ENCODE measurements at regions not wholly inside any gene's neighbourhood (a gene's known extent, or its start where the extent isn't known, plus 50 kb on each side); places are given as distances from the start of the nearest gene placed in this dataset.

DNA sequence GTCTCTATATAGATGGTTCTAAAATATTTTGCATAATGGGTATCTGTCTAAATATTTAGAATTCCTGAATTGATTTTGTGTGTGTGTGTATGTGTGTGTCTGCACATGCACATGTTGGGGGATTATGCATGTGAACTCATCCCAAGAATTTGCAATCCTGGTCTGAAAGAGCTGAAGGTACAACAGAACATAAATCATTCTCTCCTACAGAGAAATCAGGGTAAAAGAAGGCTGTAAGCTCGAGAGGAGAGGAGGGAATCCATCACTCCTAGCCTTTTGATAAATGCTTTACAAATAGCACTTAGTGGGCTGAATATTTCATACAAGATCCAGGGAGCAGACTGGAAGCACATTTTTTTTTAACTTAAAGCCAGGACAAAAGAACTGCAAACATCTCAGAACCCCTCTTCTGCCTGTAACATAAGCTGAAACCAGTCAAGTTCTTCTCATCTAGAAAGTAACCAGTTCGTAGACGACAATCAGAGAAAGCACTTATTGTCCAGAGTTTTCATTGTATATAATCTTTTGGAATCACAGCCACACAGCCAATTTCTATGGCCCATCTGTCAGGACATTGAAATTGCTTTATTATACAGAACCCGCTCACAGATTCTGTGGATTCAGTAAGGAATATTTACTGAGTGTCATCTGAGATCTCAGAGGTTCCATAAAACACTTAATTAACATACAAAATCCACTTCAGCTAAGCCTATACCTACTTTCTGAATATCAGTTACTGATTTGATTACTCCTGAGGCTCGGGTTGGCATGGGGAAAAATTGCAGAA, 541.4 kb upstream of the ZNF462 start:
- Mint-ChIP-seq H3K36me3 (ENCODE audit: insufficient read depth in 1 of 3, low read depth in 3 of 3) (no peaks in the 10 kb centered on the region), H3K27ac (no peak overlapping the region; a peak in 1 of 7 replicates), H3K4me3 (no peak overlapping the region), H3K4me1 (peaks cover 15 to 21% of the 10 kb centered on the region in 2 experiments; a peak in 3 of 4 replicates), H3K9me3 (no peaks in the 10 kb centered on the region), H3K27me3 (ENCODE audit: low read depth) (no peaks in the 10 kb centered on the region)
- Histone ChIP-seq H3K14ac (ENCODE audit: insufficient read depth, low read length) (no peak overlapping the region), H2BK20ac (ENCODE audit: low read depth, low read length, poor library complexity, severe bottlenecking) (no peak overlapping the region), H4K20me1 (ENCODE audit: control insufficient read depth, insufficient read depth, insufficient read length) (no peaks in the 10 kb centered on the region), H3K56ac (ENCODE audit: insufficient read length, low read depth, low read length) (no peak overlapping the region), H3K79me2 (ENCODE audit: insufficient read depth, low read length) (no peaks in the 10 kb centered on the region), H4K5ac (ENCODE audit: insufficient read length, low read depth, low read length) (no peak overlapping the region), H2BK5ac (ENCODE audit: insufficient read length, low read length) (no peak overlapping the region), H3K27ac (ENCODE audit: insufficient read length, low read depth, low read length) (no peak overlapping the region), H2BK15ac (ENCODE audit: low read depth, low read length) (no peak overlapping the region), H3K18ac (ENCODE audit: insufficient read length, low read depth, low read length) (no peak overlapping the region), H3K23ac (ENCODE audit: insufficient read length, low read depth, low read length) (no peak overlapping the region), H3K4me2 (ENCODE audit: insufficient read depth, insufficient read length, low read length) (no peak overlapping the region), H3K79me1 (ENCODE audit: insufficient read depth, low read depth, low read length, poor library complexity, severe bottlenecking) (no peaks in the 10 kb centered on the region), H3K4ac (ENCODE audit: low read depth, low read length) (no peak overlapping the region), H3K23me2 (ENCODE audit: insufficient read length, low read depth, low read length, poor library complexity, severe bottlenecking) (no peaks in the 10 kb centered on the region), H2BK120ac (ENCODE audit: low read depth, low read length, poor library complexity, severe bottlenecking) (no peak overlapping the region), H3K4me1 (ENCODE audit: insufficient read depth, low read length) (no peaks in the 10 kb centered on the region; the same call in 1 of the 2 replicates), H2AK5ac (ENCODE audit: insufficient read length, low read length) (no peak overlapping the region), H2BK12ac (ENCODE audit: insufficient read length, low read depth, low read length) (no peak overlapping the region), H2AFZ (ENCODE audit: low read length) (no peak overlapping the region), H3K9ac (ENCODE audit: extremely low read depth, insufficient read length, low read length) (no peak overlapping the region), H4K91ac (ENCODE audit: insufficient read length, low read depth, low read length) (no peak overlapping the region), H3K27me3 (ENCODE audit: insufficient read depth, low read length) (no peaks in the 10 kb centered on the region), H4K8ac (replicated peaks; ENCODE audit: insufficient read length, low read depth, low read length) (no peak overlapping the region), H3T11ph (ENCODE audit: low read length) (no peak overlapping the region), H3K9me3 (ENCODE audit: control insufficient read depth, low read depth, low read length) (no peaks in the 10 kb centered on the region)
- WGBS (ENCODE audit: extremely low coverage, insufficient read length, low lambda C conversion rate) = no CpG with 5 or more reads among the region's 5 CpGs
- DNase-seq = no peak
- no peak for TF ChIP-seq CTCF (conservative IDR thresholded peaks at IDR 0.05)

Data from H9 (cell line).